ENCODE measurements at regions not wholly inside any gene's neighbourhood (a gene's known extent, or its start where the extent isn't known, plus 50 kb on each side); places are given as distances from the start of the nearest gene placed in this dataset.

DNA sequence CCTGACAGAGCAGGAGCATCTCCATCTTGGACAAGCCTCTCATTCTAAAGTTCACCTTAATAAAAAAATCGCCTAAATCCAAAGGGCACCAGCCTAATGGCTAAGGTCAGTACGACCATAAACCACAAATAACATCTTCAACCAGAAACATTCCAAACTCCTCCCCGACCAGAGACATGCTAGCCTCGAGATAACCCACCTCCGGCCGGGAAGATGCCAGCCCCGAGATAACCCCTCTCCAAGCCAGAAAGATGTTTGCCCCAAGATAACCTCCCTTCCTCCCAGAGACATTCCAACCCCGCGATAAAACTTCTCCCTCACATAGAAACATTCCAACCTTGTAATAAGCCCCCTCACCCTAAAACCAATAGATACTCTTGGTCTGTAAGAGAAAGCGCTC is 86.8 kb upstream of the PKP2 start:
- TF ChIP-seq, protein P1, sequence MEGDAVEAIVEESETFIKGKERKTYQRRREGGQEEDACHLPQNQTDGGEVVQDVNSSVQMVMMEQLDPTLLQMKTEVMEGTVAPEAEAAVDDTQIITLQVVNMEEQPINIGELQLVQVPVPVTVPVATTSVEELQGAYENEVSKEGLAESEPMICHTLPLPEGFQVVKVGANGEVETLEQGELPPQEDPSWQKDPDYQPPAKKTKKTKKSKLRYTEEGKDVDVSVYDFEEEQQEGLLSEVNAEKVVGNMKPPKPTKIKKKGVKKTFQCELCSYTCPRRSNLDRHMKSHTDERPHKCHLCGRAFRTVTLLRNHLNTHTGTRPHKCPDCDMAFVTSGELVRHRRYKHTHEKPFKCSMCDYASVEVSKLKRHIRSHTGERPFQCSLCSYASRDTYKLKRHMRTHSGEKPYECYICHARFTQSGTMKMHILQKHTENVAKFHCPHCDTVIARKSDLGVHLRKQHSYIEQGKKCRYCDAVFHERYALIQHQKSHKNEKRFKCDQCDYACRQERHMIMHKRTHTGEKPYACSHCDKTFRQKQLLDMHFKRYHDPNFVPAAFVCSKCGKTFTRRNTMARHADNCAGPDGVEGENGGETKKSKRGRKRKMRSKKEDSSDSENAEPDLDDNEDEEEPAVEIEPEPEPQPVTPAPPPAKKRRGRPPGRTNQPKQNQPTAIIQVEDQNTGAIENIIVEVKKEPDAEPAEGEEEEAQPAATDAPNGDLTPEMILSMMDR (conservative IDR thresholded peaks at IDR 0.05 in 1 of 2, IDR thresholded peaks at IDR 0.05 in 1 of 2; ENCODE audit: extremely low read depth in 1 of 2, insufficient read depth in 1 of 2, low read depth in 1 of 2, low read length in 2 of 2) = no peak
- no peak for TF ChIP-seq EZH2 (IDR thresholded peaks at IDR 0.05; ENCODE audit: borderline replicate concordance, low read length)

All from mammary epithelial cell (primary cell).